Stimulated activated CD8-positive, alpha-beta memory T cell treated with anti-CD3 and anti-CD28 coated beads, Interleukin-15, amount 100 ng/mL, for 24 hours (primary cell): ENCODE measurements at regions not wholly inside any gene's neighbourhood (a gene's known extent, or its start where the extent isn't known, plus 50 kb on each side); places are given as distances from the start of the nearest gene placed in this dataset.
"Not testable (repeated sequence)": the region's sequence is repeated elsewhere in the genome, so short reads cannot be mapped to it uniquely, and the experiment has no call there.

ENCODE experiments used
- DNase-seq: peaks from one replicate; pipeline ENCODE4 v3.0.0-alpha.2; 2020; ENCODE audit warnings: low read depth

GRCh38 chr12:124476011-124476400 is 91.4 kb downstream of the NCOR2 start:
- DNase-seq, result no peak

GRCh38 chr12:124475295-124476010 is 92.0 kb downstream of the NCOR2 start:
- DNase-seq, result no peak

- no peak for DNase-seq
Measured at GRCh38 chr12:124474709-124475108, 92.7 kb downstream of the NCOR2 start.

GRCh38 chr12:124472690-124473279 is 94.6 kb downstream of the NCOR2 start:
- DNase-seq, result no peak

- no peak for DNase-seq
Measured at GRCh38 chr12:124471828-124472227, 95.6 kb downstream of the NCOR2 start.

GRCh38 chr12:124470806-124471205 is 96.6 kb downstream of the NCOR2 start:
- no peak for DNase-seq

- DNase-seq, result no peak
Measured at GRCh38 chr12:124470139-124470538, 97.3 kb downstream of the NCOR2 start.

GRCh38 chr12:124469193-124469888 is 98.1 kb downstream of the NCOR2 start:
- no peak for DNase-seq

GRCh38 chr12:124467549-124467948 is 99.9 kb downstream of the NCOR2 start:
- DNase-seq, result not testable (repeated sequence)

GRCh38 chr12:124466216-124467128 is 100.9 kb downstream of the NCOR2 start:
- DNase-seq, result peak; percentile 58

GRCh38 chr12:124465473-124465872 is 101.9 kb downstream of the NCOR2 start:
- no peak for DNase-seq

- DNase-seq, result no peak
Measured at GRCh38 chr12:124464830-124465229, 102.6 kb downstream of the NCOR2 start.

GRCh38 chr12:124464062-124464461 is 103.3 kb downstream of the NCOR2 start:
- DNase-seq, result no peak

GRCh38 chr12:124463341-124463921 is 104.0 kb downstream of the NCOR2 start:
- no peak for DNase-seq

- DNase-seq, result no peak
Measured at GRCh38 chr12:124462750-124463149, 104.7 kb downstream of the NCOR2 start.

GRCh38 chr12:124461851-124462623 is 105.4 kb downstream of the NCOR2 start:
- DNase-seq, result no peak

GRCh38 chr12:124461241-124461673 is 106.2 kb downstream of the NCOR2 start:
- no peak for DNase-seq

- DNase-seq, result no peak
Measured at GRCh38 chr12:124460771-124461170, 106.6 kb downstream of the NCOR2 start.

- no peak for DNase-seq
Measured at GRCh38 chr12:124459852-124460645, 107.4 kb downstream of the NCOR2 start.
